Stomach (tissue), 4 donors: ENCODE measurements at regions not wholly inside any gene's neighbourhood (a gene's known extent, or its start where the extent isn't known, plus 50 kb on each side); places are given as distances from the start of the nearest gene placed in this dataset.

Experiments used
- EP300 ChIP-seq: sonication (generic); formaldehyde crosslinking; IDR thresholded peaks from one replicate; pipeline ENCODE4 v1.6.1; 2017; ENCODE audit warnings: antibody characterized with exemption
- POLR2A ChIP-seq, 4 donors: fragments of 450-650 bp; IDR thresholded peaks; one replicate each; pipeline ENCODE4 v1.6.1; 2016; ENCODE audit warnings: antibody characterized with exemption in 4 of 4, control low read depth in 2 of 4, mild to moderate bottlenecking in 1 of 4, moderate library complexity in 1 of 4
- POLR2AphosphoS5 ChIP-seq, 3 donors: sonication (generic); formaldehyde crosslinking; IDR thresholded peaks; one replicate each; pipeline ENCODE4 v1.6.1; 2016; ENCODE audit warnings: antibody characterized with exemption in 3 of 3
- TF ChIP-seq, protein P1 (sequence below), 7 experiments: fragments of 450-650 bp in 4 of 7; fragments of 200-600 bp in 3 of 7; sonication (generic) in 3 of 7; IDR thresholded peaks; one replicate each; pipeline ENCODE4 v1.5.1; 2016 to 2019; ENCODE audit warnings: antibody characterized with exemption in 7 of 7, control low read depth in 2 of 7, mild to moderate bottlenecking in 1 of 7

DNA sequence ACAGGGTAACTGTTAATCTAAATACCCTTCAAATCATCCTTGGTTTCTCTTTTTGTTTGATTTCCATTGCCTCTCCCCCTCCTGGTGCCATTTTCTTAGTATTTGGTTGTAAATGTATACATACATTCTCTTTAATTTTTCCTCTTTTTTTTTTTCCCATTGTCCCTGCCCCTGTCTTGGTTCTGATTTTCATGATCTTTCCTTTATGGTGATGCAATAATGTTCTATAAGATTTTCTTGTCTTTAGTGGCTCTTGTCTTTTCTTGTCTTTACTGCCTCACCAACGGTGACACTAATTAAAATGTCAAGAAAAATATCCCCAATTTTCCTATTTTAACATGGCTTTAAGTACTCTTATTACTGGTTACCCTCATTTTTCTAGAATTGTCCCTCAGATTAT is 135.9 kb upstream of the POT1 start:
- TF ChIP-seq, protein P1, sequence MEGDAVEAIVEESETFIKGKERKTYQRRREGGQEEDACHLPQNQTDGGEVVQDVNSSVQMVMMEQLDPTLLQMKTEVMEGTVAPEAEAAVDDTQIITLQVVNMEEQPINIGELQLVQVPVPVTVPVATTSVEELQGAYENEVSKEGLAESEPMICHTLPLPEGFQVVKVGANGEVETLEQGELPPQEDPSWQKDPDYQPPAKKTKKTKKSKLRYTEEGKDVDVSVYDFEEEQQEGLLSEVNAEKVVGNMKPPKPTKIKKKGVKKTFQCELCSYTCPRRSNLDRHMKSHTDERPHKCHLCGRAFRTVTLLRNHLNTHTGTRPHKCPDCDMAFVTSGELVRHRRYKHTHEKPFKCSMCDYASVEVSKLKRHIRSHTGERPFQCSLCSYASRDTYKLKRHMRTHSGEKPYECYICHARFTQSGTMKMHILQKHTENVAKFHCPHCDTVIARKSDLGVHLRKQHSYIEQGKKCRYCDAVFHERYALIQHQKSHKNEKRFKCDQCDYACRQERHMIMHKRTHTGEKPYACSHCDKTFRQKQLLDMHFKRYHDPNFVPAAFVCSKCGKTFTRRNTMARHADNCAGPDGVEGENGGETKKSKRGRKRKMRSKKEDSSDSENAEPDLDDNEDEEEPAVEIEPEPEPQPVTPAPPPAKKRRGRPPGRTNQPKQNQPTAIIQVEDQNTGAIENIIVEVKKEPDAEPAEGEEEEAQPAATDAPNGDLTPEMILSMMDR (IDR thresholded peaks at IDR 0.05) = no peak
- TF ChIP-seq POLR2A (IDR thresholded peaks at IDR 0.05) = no peak
- no peak for TF ChIP-seq POLR2AphosphoS5 (IDR thresholded peaks at IDR 0.05)
- no peak for TF ChIP-seq EP300
